HG03045 (cell line): ENCODE measurements at regions not wholly inside any gene's neighbourhood (a gene's known extent, or its start where the extent isn't known, plus 50 kb on each side); places are given as distances from the start of the nearest gene placed in this dataset.
"Not testable (repeated sequence)": the region's sequence is repeated elsewhere in the genome, so short reads cannot be mapped to it uniquely, and the experiment has no call there.

Experiments
- ATAC-seq: cut with Tn5 transposase; IDR thresholded peaks from one replicate; pipeline ENCODE4 v1.9.1; 2021; ENCODE audit warnings: mild to moderate bottlenecking, moderate library complexity; ENCODE audit not compliant: unreplicated experiment

DNA sequence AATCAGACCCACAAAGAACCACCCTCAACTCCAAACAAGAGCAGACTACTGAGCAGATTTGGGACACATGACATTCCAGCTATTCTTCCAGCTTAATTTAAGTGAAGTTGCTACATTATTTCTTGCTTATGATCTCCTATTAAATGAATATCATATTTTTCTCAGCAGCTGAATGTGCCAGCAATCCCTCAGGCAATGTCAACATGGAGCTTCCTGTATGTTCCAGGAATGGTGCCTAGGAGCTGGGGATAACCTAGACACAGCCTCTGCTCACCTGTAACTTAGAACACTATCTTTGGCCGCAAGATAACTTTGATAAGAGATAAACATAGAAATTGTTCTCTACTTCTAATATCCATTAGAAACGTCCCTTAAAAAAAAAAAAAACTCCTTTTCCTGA lies 274.4 kb upstream of the RASGEF1B start:
- ATAC-seq = no peak

DNA sequence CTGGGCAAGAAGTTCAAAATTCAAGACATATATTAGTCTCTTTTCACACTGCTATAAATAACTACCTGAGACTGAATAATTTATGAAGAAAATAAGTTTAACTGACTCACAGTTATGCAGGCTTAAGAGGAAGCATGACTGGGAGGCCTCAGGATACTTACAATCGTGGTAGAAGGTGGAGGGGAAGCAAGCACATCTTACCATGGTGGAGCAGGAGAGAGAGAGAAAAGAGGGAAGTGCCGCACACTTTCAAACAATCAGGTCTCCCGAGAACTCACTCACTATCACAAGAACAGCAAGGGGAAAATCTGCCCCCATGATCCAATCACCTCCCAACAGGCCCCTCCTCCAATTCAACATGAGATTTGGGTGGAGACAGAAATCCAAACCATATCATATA lies 273.3 kb upstream of the RASGEF1B start:
- ATAC-seq = no peak

DNA sequence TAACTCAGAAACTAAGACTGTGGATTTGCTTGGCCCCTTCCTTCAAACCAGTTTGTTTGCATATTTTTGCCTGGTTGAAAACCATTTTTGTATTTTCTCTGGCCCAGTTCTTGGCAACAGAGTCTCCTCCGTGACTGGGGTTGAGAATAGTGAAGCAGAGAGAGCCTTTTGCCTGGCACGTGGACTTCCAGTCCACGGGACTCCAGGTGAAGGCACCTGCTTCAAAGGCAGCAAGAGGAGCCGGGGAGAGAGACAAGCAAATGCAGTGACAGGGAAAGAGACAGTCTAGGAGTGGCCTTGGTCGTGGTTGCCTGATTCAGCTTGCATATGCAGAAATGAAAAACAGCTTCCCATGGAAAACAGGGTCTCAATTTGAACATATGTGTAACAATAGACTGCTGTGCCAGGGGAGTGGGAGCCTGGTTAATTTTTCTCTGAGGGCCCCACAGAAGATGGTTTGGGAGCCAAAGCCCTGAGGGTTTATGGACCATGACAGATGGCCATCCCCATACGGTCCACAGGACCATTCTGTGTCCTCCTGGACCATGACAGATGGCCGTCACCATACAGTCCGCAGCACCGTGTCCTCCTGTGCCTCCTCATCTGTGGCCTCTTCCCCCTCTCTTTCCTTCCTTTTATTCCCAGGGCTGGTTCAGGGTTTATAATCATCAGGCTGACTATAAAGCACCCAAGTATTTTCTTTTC lies 272.2 kb upstream of the RASGEF1B start:
- no peak for ATAC-seq

DNA sequence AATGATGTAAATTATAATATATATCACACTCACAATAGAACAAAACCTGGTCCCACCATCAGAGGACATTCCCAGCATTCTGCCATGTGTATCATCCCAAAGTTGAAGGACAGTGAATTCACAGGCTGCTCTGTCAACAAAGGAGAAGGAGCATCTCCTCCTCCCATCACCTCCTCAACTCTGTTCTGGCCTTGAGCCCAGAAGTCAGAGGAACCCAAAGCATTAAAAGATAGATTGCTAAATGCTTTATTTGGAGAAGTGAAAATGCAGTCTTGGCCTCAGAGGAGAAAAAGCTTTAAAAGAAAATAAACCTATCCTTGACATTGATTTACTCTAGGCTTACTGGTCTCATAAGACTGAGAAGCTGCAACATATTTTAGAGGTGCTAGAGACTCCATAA lies 268.8 kb upstream of the RASGEF1B start:
- no peak for ATAC-seq

DNA sequence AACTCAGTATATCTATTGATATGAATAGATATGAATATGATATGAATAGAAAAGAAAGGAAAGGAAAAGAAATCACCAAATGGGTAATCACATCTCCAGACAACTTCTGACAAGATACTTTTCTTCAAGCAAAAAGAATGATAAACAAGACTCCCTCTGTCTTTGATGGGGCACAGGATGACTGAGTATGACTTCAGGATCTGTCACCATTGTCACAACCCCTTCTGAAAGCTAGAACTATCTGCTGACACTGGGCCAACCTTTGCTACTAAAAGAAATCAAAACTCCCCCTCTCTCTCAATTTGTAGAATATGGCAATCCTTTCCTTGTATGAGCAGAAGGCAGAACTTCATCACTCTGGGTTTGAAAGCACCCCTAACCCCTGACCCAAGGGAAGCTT lies 267.2 kb upstream of the RASGEF1B start:
- ATAC-seq = no peak

DNA sequence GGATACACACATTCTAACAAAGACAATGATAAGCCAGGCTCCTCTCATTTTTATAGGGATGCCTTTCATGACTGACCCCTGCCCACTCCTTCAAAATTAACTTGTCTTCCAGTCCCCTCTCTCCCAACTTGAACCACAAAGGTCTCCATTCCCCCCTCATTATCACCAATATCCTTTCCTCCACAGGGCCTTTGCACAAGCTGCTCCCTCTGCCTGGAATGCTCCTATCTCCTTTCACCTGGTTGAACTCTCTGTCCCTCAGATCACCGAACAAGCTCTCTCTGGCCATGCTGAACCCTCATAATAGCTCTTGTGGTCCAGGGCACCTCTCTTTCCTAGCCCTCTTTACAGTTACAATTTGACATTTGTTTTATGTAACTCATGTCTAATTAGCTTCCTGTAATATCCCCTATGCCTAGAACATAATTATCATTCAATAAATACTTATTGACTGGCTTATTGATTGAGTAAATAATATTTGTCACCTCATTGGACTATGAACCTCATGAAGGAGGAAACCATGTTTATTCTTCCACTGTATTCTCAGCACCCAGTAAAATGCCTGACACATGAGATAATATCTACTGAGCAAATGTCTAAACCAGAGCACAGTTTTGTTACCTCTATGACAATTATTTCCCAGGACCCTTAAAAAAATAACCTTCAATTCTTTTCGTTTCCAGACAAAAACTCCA lies 266.3 kb upstream of the RASGEF1B start:
- ATAC-seq = no peak

DNA sequence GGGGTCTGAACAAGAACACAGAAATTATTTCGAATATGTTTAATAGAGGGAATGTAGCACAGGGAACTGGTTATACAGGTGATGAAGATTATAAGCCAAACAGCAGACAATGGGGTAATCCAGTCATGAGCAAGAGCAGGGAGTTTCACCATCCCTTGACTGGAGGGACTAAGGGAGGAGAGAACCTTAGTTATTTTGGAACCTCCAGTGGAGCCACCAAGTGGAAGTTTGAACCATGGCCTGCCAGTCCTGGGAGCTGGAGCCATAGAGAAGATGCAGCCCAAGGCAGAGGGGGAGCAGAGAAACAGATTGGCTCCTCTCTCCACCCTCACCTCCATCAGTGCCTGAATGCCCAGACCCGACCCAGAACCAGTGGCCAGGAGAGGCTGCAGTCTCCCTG lies 264.6 kb upstream of the RASGEF1B start:
- ATAC-seq = no peak

DNA sequence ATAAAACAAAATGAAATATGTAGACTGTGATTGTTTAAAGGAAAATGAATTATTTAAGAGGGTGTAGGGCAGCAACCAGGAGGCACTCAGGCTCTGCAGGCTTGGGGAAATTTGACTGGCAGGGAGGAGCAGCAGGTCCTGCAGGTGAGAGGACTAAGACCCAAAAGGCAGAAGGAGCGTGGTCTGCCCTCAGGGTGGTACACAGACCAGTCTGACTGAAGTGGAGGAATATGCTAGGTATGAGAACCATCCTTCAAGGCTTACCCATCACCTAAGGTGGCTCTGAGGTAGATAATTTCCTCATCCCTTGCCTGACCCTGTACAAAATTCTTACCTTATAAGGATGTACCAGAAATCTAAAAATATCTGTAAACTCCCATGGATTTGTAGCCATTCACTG lies 261.3 kb upstream of the RASGEF1B start:
- ATAC-seq = no peak

DNA sequence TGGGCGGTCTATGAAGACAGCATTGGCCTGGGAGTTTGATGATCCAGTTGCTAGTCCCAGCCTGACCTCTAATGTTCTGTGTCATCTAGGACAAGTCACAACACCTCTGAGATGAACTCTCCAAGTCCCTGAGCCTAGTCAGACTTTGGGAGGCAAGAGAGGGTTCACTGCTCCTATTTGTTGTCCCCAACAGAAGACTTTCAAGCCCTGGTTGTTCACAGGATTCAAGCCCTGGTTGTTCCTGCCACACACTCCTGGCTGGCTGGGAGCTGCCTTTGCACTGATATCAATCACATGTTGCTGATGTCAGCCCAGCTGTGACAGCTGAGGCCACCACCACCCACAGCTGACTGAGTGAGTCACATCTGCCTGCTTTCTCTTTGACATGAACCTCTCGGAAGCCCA lies 253.2 kb upstream of the RASGEF1B start:
- peak; percentile 99 for ATAC-seq

DNA sequence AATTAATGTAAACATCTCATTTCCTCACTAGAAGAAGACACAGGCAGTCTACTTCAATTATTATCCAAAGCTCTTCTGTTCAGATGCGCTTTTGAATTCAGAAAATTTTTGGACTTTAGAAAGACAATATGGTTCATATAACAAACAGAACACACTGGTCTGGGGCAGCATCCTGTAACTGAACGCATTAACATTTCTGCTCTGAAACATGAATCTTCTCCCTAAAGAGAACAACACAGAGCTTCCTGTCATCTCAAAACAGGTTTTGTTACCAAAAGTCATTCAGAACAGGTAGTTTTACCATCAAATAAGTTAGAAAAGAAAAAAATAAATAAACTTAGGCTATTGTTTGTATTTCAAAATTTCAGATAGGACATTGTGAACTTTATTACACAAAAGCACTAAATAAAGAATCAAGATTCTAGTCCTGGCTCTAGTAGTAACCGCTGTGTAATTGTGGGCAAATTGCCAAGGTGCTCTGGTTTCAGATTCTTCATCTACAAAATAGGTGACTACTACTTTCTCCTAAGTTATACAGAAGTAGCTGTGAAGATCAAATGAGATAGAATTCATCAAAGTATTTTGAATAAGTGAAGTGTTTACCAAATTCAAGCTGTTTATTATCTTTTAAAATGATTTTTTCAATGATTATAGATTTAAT lies 252.3 kb upstream of the RASGEF1B start:
- no peak for ATAC-seq

DNA sequence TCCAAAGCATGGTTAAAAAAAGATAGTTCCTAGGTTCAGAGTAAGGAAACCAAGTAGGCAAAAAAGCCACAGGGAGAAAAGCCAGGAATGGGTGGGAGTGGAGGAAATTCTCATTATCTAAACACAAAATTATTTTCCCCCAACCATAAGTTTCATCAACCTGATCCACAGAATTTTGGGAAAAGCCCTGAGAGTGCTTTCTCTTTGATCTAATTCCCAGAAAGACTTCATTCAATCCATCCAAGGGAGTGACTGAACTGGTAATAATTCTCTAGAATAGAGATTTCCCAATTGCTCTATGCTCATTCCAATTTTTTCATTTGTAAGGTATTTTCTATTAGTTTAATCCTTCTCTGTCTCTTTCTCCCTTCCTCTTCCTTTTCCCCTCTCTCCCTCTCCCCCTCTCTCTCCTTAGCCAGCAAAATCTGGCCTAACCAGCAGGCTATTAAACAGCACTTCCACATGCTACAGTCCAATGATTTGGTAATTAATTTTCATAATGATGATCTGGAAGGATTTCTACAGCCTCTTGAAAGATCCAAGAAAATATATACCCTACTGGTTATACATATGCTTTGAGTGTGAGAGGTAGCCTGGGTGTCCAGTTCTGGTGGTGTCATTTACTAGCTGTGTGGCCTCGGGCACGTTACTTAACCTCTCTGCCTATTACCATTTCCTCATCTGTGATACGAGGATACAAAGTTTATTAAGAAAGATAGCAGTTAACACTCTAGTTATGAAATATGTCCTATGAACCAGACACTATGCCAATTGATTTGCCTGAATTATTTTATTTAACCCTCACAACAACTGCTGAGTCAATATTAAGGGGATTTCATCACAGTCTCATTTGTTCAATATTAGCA lies 251.5 kb upstream of the RASGEF1B start:
- ATAC-seq = no peak

DNA sequence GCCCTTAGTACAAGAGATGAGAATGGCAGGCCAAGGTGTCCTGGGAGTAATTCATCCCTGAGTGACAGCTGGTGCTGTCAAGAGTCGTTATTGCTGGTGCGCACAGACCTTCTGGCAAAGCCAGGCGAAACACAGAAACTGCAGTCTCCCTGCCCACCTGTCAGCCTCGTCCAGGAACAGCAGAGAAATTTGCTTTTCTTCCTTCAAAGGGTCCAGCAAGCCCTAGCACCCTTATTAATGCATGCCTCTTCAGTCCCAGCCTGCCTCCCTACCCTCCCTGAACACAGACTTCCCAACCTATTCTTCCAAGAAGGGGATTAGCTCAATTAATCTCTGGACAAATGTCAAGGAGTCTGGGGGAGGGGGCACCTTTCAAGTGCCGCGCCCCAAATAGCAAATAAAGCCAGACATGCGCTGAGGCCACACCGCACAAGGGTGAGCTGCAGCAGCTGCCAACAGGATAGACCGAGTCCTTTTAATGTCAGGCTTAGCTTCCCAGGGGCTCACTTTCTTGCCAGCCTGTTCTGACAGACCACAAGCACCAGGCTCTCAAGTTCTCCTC lies 250.7 kb upstream of the RASGEF1B start:
- no peak for ATAC-seq

DNA sequence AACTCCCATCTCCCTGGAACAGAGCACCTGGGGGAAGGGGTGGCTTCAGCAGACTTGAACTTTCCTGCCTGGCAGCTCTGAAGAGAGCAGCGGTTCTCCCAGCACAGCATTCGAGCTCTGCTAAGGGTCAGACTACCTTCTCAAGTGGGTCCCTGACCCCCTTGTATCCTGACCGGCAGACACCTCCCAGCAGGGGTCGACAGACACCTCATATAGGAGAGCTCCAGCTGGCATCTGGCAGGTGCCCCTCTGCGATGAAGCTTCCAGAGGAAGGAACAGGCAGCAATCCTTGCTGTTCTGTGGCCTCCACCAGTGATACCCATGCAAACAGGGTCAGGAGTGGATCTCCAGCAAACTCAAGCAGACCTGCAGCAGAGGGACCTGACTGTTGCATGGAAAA lies 244.1 kb upstream of the RASGEF1B start:
- ATAC-seq = no peak

DNA sequence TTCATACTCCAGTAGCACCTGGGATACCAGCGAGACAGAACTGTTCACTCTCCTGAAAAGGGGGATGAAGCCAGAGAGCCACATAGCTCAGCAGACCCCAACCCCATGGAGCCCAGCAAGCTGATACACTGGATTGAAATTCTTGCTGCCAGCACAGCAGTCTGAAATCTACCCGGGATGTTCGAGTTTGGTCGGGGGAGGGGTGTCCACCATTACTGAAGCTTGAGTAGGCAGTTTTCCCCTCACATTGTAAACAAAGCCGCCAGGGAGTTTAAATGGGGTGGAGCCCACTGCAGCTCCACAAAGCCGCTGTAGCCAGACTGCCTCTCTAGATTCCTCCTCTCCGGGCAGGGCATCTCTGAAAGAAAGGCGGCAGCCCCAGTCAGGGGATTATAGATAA lies 243.7 kb upstream of the RASGEF1B start:
- not testable (repeated sequence) for ATAC-seq

DNA sequence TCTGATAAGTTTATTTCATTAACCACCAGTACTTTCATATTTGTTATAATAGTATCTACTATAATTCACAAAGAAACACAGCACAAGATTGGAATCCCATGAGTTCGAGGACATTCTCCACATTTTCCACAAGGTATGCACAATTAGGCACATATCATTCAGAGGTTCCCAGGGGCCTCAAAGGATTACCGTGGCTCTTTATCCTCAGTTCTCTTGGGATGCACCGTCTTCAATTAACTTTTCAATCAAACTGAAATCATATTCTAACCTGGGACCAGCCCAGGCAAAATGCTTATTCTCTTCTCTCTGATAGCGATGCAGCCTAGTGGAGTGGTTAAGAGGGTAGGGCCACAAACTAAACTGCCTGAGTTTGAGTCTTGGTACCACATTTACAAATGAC lies 242.6 kb upstream of the RASGEF1B start:
- no peak for ATAC-seq

DNA sequence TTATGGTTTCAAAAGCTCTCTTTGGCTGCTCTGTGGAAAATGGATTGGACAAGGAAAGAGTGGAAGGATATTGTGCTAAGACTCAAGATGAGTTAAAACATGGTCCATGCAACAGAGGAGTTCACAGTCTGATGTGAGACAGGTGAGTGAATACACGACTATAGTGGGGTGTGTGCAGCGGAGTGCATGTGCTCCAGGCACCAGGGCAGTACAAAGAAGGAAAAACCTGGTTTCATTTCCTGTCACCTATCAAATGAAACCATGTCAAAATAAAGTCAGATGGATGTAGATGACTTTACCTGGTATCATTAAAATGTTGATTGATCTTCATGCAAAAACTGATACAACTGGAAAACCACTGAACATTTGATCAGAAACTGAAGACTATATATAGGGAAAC lies 241.0 kb upstream of the RASGEF1B start:
- no peak for ATAC-seq

DNA sequence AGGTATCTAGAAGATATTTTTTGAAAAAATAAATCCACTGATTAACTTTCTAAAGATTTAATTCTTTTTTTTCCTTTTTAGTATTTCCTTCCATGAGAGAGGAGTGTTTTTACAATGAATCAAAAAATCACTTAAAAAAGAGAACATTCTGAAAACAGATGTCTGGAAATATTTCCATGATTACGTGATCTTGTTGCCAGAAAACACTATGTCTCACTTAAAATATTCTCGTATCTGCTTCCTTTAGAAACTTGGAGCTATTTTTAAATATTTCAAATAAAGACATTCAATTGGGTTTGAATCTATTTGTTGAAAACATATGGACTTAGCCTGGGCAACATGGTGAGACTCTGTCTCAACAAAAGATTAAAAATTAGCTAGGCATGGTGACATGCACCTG lies 232.8 kb upstream of the RASGEF1B start:
- no peak for ATAC-seq

DNA sequence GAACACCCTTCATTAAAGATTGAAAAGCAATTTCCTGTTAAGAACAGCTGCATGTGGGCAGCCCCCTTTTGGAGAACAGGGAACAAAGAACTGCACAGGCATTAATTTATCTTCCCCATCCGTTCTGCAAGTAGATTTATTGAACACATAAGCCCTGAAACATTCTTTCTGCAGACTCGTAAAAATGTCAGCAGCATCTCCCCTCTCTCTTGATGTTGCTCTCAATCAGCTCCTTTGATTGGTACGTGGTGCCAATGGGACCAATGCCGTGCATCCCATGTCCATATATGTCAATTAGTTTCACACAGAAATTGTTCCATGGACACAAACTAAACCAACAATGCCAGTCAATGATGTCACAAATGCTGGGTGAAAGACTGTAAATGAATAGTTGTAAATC lies 228.5 kb upstream of the RASGEF1B start:
- ATAC-seq = no peak

DNA sequence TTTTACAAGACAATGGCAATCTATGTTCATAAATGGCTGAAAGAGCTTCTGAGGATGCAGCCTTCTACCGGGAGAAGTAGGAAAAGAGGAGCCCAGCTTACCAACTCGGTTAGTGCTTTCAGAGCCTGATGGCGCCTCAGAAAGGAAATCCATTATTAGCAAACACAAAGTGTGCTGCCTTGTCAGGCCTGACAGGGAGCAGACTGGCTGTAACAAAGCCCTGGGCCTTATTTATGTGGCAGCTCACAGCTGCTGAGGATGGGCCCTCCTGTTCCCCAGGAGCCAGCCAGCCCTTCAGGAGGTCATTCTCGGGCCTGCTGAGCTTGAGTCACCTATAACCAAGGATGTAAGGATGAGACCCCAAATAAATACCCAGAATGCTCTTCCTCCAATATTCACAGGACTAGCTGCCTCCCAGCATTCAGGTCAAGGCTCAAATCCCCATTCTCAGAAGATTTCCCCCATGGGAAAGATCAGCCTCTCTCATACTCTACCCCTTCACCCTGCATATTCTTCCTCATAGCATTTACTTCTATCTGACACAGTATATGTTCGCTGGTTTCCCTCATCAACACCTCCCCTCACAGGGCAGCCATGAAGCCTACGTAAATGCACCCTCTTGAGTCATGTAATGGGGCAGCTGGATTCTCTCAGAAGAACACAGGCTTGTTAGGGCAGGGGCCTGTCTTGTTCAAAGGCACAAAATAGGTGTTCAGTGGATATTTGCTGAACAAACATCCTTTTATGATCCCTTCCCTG lies 227.0 kb upstream of the RASGEF1B start:
- no peak for ATAC-seq

DNA sequence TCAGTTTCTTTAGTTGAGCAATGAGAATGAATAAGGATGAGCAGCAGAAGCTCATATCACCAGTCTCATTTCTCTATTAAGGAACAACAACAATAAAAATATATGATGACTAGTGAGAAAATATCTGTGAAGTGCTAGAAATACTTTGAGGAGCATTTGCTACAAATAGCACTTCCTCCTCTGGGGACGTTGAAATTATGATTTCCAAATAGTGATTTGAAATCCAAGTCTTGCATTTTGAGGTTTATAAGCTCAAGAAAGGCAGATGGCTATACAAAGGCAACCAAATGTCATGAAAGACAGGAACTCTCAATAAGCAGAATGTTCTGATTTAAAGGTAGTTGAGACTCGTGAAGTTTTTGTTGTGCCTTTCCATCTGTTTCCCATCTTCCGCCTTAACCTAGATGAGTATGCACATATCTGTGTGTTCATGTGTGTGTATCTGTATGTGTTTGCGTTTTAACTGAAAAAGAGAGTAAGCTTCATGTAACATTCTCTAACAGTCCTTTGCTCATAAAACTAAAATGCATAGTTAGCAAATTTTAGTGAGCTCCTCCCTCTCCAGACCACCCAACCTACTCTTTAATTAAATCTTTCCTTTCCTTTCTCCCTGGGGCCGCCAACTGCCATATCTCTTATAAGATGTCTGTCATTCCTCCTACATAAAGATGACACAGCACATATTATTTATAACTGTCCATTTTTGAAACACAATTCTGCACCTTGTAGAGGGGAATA lies 222.6 kb upstream of the RASGEF1B start:
- no peak for ATAC-seq
